ENCODE measurements at regions not wholly inside any gene's neighbourhood (a gene's known extent, or its start where the extent isn't known, plus 50 kb on each side); places are given as distances from the start of the nearest gene placed in this dataset.

DNA sequence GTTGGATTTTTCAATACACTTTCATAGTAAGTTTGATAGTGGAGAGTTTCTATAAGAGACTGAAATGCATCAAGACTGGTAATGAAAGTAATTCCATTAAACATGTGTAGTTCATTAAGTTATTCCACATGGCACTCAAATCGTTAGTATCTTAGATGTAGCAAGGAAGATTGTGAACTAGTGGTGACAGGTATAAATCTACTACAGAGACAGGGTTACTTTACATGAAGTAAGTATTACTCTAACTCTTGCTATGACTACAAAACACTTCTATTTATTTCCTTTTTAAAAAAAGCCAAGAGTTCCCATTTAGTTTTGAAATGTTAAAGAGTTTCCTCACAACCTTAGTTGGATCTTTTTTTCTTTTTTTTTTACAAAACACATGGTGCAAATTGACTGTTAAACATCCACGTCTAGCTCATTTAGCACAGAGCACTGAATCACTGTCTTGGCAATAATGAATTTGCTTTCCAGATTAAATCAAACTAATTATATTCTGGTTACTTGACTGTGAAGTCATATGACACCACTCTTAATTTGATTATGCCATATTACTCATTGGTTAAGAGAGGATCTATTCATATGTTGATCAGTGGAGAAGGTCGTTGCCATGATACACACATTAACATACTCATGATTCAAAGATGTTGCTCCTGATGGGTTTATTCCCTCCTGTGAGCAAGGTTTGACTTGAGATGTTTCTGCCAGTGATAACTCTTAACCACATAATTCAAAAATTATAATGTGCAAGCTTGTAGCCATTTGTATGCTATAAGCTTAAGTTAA, 644.8 kb downstream of the EFNA5 start:
- POLR2A ChIA-PET = interaction anchor here (0.5 kb wide), 1 partner anchor 40 kb away, joined by 3 read pairs; no protein-coding TSS in a partner anchor
- no peak overlapping the region for H3K9ac ChIP-seq (replicated peaks; ENCODE audit: extremely low read depth, insufficient read depth, low read length)

More for the DNA sequence above, 644.8 kb downstream of the EFNA5 start:
- no peak overlapping the region for H3K4me2 ChIP-seq (ENCODE audit: insufficient read depth, low read length)
- CTCF ChIA-PET = interaction anchor here (1.0 kb wide), 1 partner anchor 10 kb away, joined by 3 read pairs; no protein-coding TSS in a partner anchor
- TF ChIP-seq JUN (IDR thresholded peaks at IDR 0.05; ENCODE audit: borderline replicate concordance, insufficient read depth, insufficient read length, low read depth) (no peak), MAX (IDR thresholded peaks at IDR 0.05; ENCODE audit: insufficient read depth, insufficient read length) (no peak), MYC (IDR thresholded peaks at IDR 0.05; ENCODE audit: low read depth, low read length) (no peak), GATA2 (IDR thresholded peaks at IDR 0.05; ENCODE audit: insufficient read depth, insufficient read length, low read depth, low read length) (no peak), CTCF (IDR thresholded peaks at IDR 0.05; ENCODE audit: extremely low read depth in 1 of 2, insufficient read depth in 1 of 2, low read depth in 1 of 2, low read length in 2 of 2) (no peak), EZH2 (IDR thresholded peaks at IDR 0.05; ENCODE audit: borderline replicate concordance, low read depth, low read length, severe bottlenecking) (no peak), FOS (IDR thresholded peaks at IDR 0.05; ENCODE audit: borderline replicate concordance, insufficient read depth, low read length) (no peak), POLR2AphosphoS5 (IDR thresholded peaks at IDR 0.05; ENCODE audit: insufficient read depth, low read depth, low read length) (no peak), POLR2A (IDR thresholded peaks at IDR 0.05; ENCODE audit: low read depth, low read length) (no peak)
- dilution Hi-C loops (cut with MboI; ENCODE audit: extremely low pct_ligation_motif_present, low sequenced_read_pairs) = no loop called here
- H2AFZ ChIP-seq (ENCODE audit: low read depth, low read length) = no peak overlapping the region
- H3K4me1 ChIP-seq (ENCODE audit: control insufficient read depth, extremely low read depth, insufficient read depth, low read length) = no peaks in the 10 kb centered on the region
- H3K27me3 ChIP-seq (ENCODE audit: control insufficient read depth in 2 of 2, insufficient read depth in 2 of 2, low read length in 2 of 2) = no peaks in the 10 kb centered on the region
- H4K20me1 ChIP-seq (replicated peaks; ENCODE audit: control insufficient read depth, extremely low read depth, insufficient read depth, low read length) = no peaks in the 10 kb centered on the region
- no peaks in the 10 kb centered on the region for H3K36me3 ChIP-seq (ENCODE audit: control insufficient read depth in 2 of 2, extremely low read depth in 1 of 2, insufficient read depth in 2 of 2, low read length in 2 of 2)
- H3K79me2 ChIP-seq (ENCODE audit: control insufficient read depth, insufficient read depth, low read length) = no peaks in the 10 kb centered on the region
- H3K9me1 ChIP-seq (replicated peaks; ENCODE audit: control insufficient read depth, extremely low read depth, insufficient read depth, low read length) = no peaks in the 10 kb centered on the region
- no peak overlapping the region for H3K4me3 ChIP-seq (replicated peaks in 1 of 3; ENCODE audit: insufficient read depth in 1 of 3, low read depth in 1 of 3, low read length in 3 of 3)
- FAIRE-seq = no peak
- no peak overlapping the region for H3K27ac ChIP-seq (ENCODE audit: insufficient read depth, low read depth, low read length)
- intact Hi-C loops (cut with micrococcal nuclease) = no loop called here
- BruUV-seq (replicated peaks) = no TSS peak
- no peak for DNase-seq (ENCODE audit: low read depth, low spot score)
- H3K9me3 ChIP-seq (replicated peaks; ENCODE audit: control insufficient read depth, insufficient read depth, low read length) = no peaks in the 10 kb centered on the region

All from endothelial cell of umbilical vein (primary cell).